ENCODE measurements at regions not wholly inside any gene's neighbourhood (a gene's known extent, or its start where the extent isn't known, plus 50 kb on each side); places are given as distances from the start of the nearest gene placed in this dataset.

GRCh38 chr2:62370321-62371250 lies 135.4 kb downstream of the TMEM17 start:
- TF ChIP-seq KLF16 (tag by site-specific recombination; IDR thresholded peaks at IDR 0.05) (no peak), ELK4 (IDR thresholded peaks at IDR 0.05; ENCODE audit: borderline replicate concordance, low read depth, low read length) (no peak), ZFHX2 (tag by site-specific recombination; conservative IDR thresholded peaks at IDR 0.05) (no peak), EGR2 (tag by site-specific recombination; IDR thresholded peaks at IDR 0.05; ENCODE audit: low read depth) (no peak), ZXDB (tag by site-specific recombination; IDR thresholded peaks at IDR 0.05) (no peak), ZNF10 (tag by site-specific recombination; IDR thresholded peaks at IDR 0.05) (no peak), ZNF24 (tag by site-specific recombination; IDR thresholded peaks at IDR 0.05) (no peak), ZNF670 (tag by site-specific recombination; IDR thresholded peaks at IDR 0.05; ENCODE audit: low read depth) (no peak), ZNF302 (tag by site-specific recombination; IDR thresholded peaks at IDR 0.05; ENCODE audit: low read depth) (no peak), GLI2 (tag by site-specific recombination; IDR thresholded peaks at IDR 0.05; ENCODE audit: borderline replicate concordance, low read depth) (no peak), ZBTB20 (tag by site-specific recombination; IDR thresholded peaks at IDR 0.05) (no peak)
- TF ChIP-seq, protein P1, sequence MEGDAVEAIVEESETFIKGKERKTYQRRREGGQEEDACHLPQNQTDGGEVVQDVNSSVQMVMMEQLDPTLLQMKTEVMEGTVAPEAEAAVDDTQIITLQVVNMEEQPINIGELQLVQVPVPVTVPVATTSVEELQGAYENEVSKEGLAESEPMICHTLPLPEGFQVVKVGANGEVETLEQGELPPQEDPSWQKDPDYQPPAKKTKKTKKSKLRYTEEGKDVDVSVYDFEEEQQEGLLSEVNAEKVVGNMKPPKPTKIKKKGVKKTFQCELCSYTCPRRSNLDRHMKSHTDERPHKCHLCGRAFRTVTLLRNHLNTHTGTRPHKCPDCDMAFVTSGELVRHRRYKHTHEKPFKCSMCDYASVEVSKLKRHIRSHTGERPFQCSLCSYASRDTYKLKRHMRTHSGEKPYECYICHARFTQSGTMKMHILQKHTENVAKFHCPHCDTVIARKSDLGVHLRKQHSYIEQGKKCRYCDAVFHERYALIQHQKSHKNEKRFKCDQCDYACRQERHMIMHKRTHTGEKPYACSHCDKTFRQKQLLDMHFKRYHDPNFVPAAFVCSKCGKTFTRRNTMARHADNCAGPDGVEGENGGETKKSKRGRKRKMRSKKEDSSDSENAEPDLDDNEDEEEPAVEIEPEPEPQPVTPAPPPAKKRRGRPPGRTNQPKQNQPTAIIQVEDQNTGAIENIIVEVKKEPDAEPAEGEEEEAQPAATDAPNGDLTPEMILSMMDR (tag by site-specific recombination; IDR thresholded peaks at IDR 0.05) = no peak
- TF ChIP-seq, protein P2, sequence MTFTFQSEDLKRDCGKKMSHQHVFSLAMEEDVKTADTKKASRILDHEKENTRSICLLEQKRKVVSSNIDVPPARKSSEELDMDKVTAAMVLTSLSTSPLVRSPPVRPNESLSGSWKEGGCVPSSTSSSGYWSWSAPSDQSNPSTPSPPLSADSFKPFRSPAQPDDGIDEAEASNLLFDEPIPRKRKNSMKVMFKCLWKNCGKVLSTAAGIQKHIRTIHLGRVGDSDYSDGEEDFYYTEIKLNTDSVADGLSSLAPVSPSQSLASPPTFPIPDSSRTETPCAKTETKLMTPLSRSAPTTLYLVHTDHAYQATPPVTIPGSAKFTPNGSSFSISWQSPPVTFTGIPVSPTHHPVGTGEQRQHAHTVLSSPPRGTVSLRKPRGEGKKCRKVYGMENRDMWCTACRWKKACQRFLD (tag by site-specific recombination; IDR thresholded peaks at IDR 0.05) = no peak

All from HEK293 (cell line).